ENCODE measurements at regions not wholly inside any gene's neighbourhood (a gene's known extent, or its start where the extent isn't known, plus 50 kb on each side); places are given as distances from the start of the nearest gene placed in this dataset.

- Histone ChIP-seq H3K27ac (no peak overlapping the region), H3K4me3 (no peak overlapping the region), H3K27me3 (no peaks in the 10 kb centered on the region), H3K9me3 (no peaks in the 10 kb centered on the region), H3K36me3 (no peaks in the 10 kb centered on the region), H3K4me1 (ENCODE audit: insufficient read depth) (no peaks in the 10 kb centered on the region)
- WGBS, 3 donors = 96 to 98% (median 97%) methylated on average over 2 of the region's 2 CpGs
- TF ChIP-seq EP300 (IDR thresholded peaks at IDR 0.05) (no peak), POLR2A (IDR thresholded peaks at IDR 0.05) (no peak)
- TF ChIP-seq, protein P1, sequence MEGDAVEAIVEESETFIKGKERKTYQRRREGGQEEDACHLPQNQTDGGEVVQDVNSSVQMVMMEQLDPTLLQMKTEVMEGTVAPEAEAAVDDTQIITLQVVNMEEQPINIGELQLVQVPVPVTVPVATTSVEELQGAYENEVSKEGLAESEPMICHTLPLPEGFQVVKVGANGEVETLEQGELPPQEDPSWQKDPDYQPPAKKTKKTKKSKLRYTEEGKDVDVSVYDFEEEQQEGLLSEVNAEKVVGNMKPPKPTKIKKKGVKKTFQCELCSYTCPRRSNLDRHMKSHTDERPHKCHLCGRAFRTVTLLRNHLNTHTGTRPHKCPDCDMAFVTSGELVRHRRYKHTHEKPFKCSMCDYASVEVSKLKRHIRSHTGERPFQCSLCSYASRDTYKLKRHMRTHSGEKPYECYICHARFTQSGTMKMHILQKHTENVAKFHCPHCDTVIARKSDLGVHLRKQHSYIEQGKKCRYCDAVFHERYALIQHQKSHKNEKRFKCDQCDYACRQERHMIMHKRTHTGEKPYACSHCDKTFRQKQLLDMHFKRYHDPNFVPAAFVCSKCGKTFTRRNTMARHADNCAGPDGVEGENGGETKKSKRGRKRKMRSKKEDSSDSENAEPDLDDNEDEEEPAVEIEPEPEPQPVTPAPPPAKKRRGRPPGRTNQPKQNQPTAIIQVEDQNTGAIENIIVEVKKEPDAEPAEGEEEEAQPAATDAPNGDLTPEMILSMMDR (IDR thresholded peaks at IDR 0.05) = no peak
- no peak for DNase-seq
- intact Hi-C loops (cut with DNase I) = no loop called here
Measured at GRCh38 chr1:228917755-228918154, 182.5 kb downstream of the RHOU start.

DNA sequence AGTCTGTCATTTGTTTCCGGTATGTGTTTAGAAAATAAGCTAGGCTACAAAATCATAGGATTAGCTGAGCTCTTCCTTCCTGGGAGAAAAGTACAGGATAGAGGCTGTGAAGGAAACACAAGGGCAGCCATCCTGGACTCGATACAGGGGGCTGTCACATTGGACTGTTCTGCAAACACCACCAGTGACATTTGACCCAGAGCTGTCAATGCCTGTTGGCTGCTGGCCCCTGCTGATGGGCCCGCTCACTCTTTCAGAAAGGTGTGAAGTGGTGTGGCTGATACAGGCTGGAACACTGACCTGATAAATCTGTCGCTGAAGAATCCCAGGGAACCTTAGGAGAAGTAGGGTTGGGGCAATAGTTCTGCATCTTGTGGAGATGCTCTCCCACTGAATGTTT, 183.1 kb downstream of the RHOU start:
- Histone ChIP-seq H3K27ac (no peak overlapping the region), H3K36me3 (no peaks in the 10 kb centered on the region), H3K4me3 (no peak overlapping the region), H3K4me1 (ENCODE audit: insufficient read depth) (no peaks in the 10 kb centered on the region), H3K27me3 (no peaks in the 10 kb centered on the region), H3K9me3 (no peaks in the 10 kb centered on the region)
- no peak for DNase-seq
- intact Hi-C loops (cut with DNase I) = no loop called here
- TF ChIP-seq POLR2A (IDR thresholded peaks at IDR 0.05) = no peak
- no peak for TF ChIP-seq EP300 (IDR thresholded peaks at IDR 0.05)
- TF ChIP-seq, protein P1 (IDR thresholded peaks at IDR 0.05) = no peak
- 80 to 89% (median 86%) methylated on average over 4 of the region's 4 CpGs for WGBS, 3 donors

DNA sequence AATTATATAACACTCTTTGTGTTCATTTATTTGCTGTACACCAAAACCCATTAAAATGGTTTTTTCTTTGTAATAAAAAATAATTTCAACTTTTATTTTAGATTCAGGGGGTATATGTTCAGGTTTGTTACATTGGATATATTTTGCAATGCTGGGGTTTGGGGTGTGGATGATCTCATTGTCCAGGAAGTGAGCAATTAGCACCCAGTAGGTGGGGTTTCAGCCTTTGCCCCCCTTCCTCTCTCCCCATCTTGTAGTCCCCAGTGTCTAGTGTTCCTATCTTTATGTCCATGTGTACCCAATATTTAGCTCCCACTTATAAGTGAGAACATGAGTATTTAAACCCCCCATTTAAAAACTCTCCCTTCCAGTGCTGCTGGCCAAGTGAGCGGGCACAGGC, 184.6 kb downstream of the RHOU start:
- DNase-seq = no peak
- no peak for TF ChIP-seq POLR2A (IDR thresholded peaks at IDR 0.05)
- TF ChIP-seq EP300 (IDR thresholded peaks at IDR 0.05) = no peak
- TF ChIP-seq, protein P1 (IDR thresholded peaks at IDR 0.05) = no peak
- H3K27me3 ChIP-seq = no peaks in the 10 kb centered on the region
- no peak overlapping the region for H3K4me3 ChIP-seq
- no peaks in the 10 kb centered on the region for H3K4me1 ChIP-seq (ENCODE audit: insufficient read depth)
- intact Hi-C loops (cut with DNase I) = no loop called here
- H3K36me3 ChIP-seq = no peaks in the 10 kb centered on the region
- WGBS, 3 donors = 100% methylated on average over 1 of the region's 1 CpG
- no peak overlapping the region for H3K27ac ChIP-seq
- no peaks in the 10 kb centered on the region for H3K9me3 ChIP-seq

GRCh38 chr1:228920831-228921230, 185.6 kb downstream of the RHOU start:
- H3K9me3 ChIP-seq = no peaks in the 10 kb centered on the region
- H3K36me3 ChIP-seq = no peaks in the 10 kb centered on the region
- H3K27me3 ChIP-seq = no peaks in the 10 kb centered on the region
- H3K27ac ChIP-seq = no peak overlapping the region
- WGBS, 3 donors = 26 to 44% (median 38%) methylated on average over 4 of the region's 4 CpGs
- intact Hi-C loops (cut with DNase I) = no loop called here
- H3K4me3 ChIP-seq = no peak overlapping the region
- H3K4me1 ChIP-seq (ENCODE audit: insufficient read depth) = no peaks in the 10 kb centered on the region
- no peak for DNase-seq
- TF ChIP-seq, protein P1 (IDR thresholded peaks at IDR 0.05) = no peak

GRCh38 chr1:228921481-228921880, 186.2 kb downstream of the RHOU start:
- no peak for TF ChIP-seq EP300 (IDR thresholded peaks at IDR 0.05)
- TF ChIP-seq, protein P1 (IDR thresholded peaks at IDR 0.05) = no peak
- no peak for TF ChIP-seq POLR2A (IDR thresholded peaks at IDR 0.05)
- intact Hi-C loops (cut with DNase I) = no loop called here
- Histone ChIP-seq H3K36me3 (no peaks in the 10 kb centered on the region), H3K9me3 (no peaks in the 10 kb centered on the region), H3K4me1 (ENCODE audit: insufficient read depth) (no peaks in the 10 kb centered on the region), H3K27ac (no peak overlapping the region), H3K27me3 (no peaks in the 10 kb centered on the region), H3K4me3 (no peak overlapping the region)
- 80 to 86% (median 84%) methylated on average over 7 of the region's 7 CpGs for WGBS, 3 donors
- DNase-seq = no peak

Data from ovary (tissue), 7 donors.